Astrocyte (in vitro differentiated cells and primary cell): ENCODE measurements at regions not wholly inside any gene's neighbourhood (a gene's known extent, or its start where the extent isn't known, plus 50 kb on each side); places are given as distances from the start of the nearest gene placed in this dataset.

Experiments used
- CTCF ChIP-seq: IDR thresholded peaks from 2 replicates; pipeline ENCODE4 v1.5.1; 2011; ENCODE audit warnings: low read depth, mild to moderate bottlenecking, inconsistent platforms, low read length, moderate library complexity; ENCODE audit not compliant: insufficient read depth
- EZH2 ChIP-seq: IDR thresholded peaks from 2 replicates; pipeline ENCODE4 v1.6.1; 2012; ENCODE audit warnings: mild to moderate bottlenecking, low read length, inconsistent platforms; ENCODE audit not compliant: insufficient read depth

GRCh38 chr1:241417258-241417657 is 60.3 kb upstream of the RGS7 start:
- TF ChIP-seq CTCF (no peak), EZH2 (no peak)
